HCT116 (cell line): ENCODE measurements at regions not wholly inside any gene's neighbourhood (a gene's known extent, or its start where the extent isn't known, plus 50 kb on each side); places are given as distances from the start of the nearest gene placed in this dataset.

Experiments
- ATAC-seq: fragments of 200-7000 bp; cut with Tn5 transposase; 2 replicates; pipeline ENCODE4 v1.9.1; 2020; ENCODE audit warnings: mild to moderate bottlenecking, moderate library complexity
- BruUV-seq: library from RNA; stranded (reverse); fragments of 400-500 nt; replicated peaks from 2 replicates; lab custom pipeline; 2021; lab: Mats Ljungman, UMichigan
- CTCF ChIA-PET: fragments of 300-600 bp; sonication (Branson Sonifier 250); formaldehyde crosslinking; loops from one replicate; lab custom pipeline; 2021; ENCODE audit warnings: antibody characterized with exemption; lab: Charles Lee
- POLR2A ChIA-PET: fragments of 300-600, 350-600 bp; sonication (Branson Sonifier 250); formaldehyde crosslinking; loops from one replicate; lab custom pipeline; 2021; ENCODE audit warnings: antibody characterized with exemption; lab: Charles Lee
- RAD21 ChIA-PET, 2 experiments: fragments of 300-600 bp; sonication (Branson Sonifier 250); formaldehyde crosslinking; loops; one replicate each; lab custom pipeline; 2023; ENCODE audit warnings: low total read pairs in 2 of 2; ENCODE audit not compliant: uncharacterized antibody in 2 of 2, unreplicated experiment in 2 of 2, low non-redundant PET in 1 of 2; lab: Charles Lee
- DNase-seq: peaks from one replicate; pipeline ENCODE4 v3.0.0-alpha.2; 2010; ENCODE audit warnings: low read depth, low spot score
- H2AFZ ChIP-seq: fragments of 200-600 bp; shearing (Covaris generic), sonication (generic); 2 replicates; pipeline ENCODE4 v1.6.1; 2017; ENCODE audit warnings: low read depth, mixed run types, mixed read lengths, antibody characterized with exemption, low read length; ENCODE audit not compliant: poor library complexity, severe bottlenecking
- H3K27ac ChIP-seq: 2 replicates; pipeline ENCODE4 v1.5.1; 2012; ENCODE audit warnings: low read depth, low read length
- H3K27me3 ChIP-seq: fragments of 200-600 bp; sonication (generic); 2 replicates; pipeline ENCODE4 v1.6.1; 2016; ENCODE audit warnings: mixed run types, low read length, mixed read lengths; ENCODE audit not compliant: insufficient read depth
- H3K36me3 ChIP-seq, 2 experiments: fragments of 200-500 bp in 1 of 2; fragments of 200-600 bp in 1 of 2; sonication (Bioruptor generic) in 1 of 2; sonication (generic) in 1 of 2; 2 replicates each; pipeline versions ENCODE4 v1.5.1 to v1.6.1; 2014 to 2016; ENCODE audit warnings: low read length in 2 of 2, inconsistent platforms in 1 of 2, mixed read lengths in 1 of 2, mixed run types in 1 of 2; ENCODE audit not compliant: insufficient read depth in 2 of 2, control insufficient read depth in 1 of 2
- H3K4me1 ChIP-seq, 2 experiments: fragments of 200-600 bp in 1 of 2; sonication (generic) in 1 of 2; 2 replicates each; pipeline versions ENCODE4 v1.5.1 to v1.6.1; 2012 to 2017; ENCODE audit warnings: low read length in 2 of 2, inconsistent platforms in 1 of 2, mild to moderate bottlenecking in 1 of 2, mixed read lengths in 1 of 2, mixed run types in 1 of 2, moderate library complexity in 1 of 2; ENCODE audit not compliant: insufficient read depth in 2 of 2, control insufficient read depth in 1 of 2
- H3K4me2 ChIP-seq: fragments of 200-600 bp; sonication (generic); 2 replicates; pipeline ENCODE4 v1.6.1; 2017; ENCODE audit warnings: mixed run types, low read length, mixed read lengths
- H3K4me3 ChIP-seq, 2 experiments: fragments of 200-600 bp in 1 of 2; sonication (generic) in 1 of 2; replicated peaks in 1 of 2; 2 replicates each; pipeline ENCODE4 v1.5.1; 2011 to 2016; ENCODE audit warnings: low read length in 2 of 2, control low read depth in 1 of 2, low read depth in 1 of 2, mild to moderate bottlenecking in 1 of 2, mixed read lengths in 1 of 2, mixed run types in 1 of 2
- H3K79me2 ChIP-seq: fragments of 200-600 bp; sonication (generic); 2 replicates; pipeline ENCODE4 v1.6.1; 2017; ENCODE audit warnings: mild to moderate bottlenecking, mixed run types, low read length, moderate library complexity, mixed read lengths; ENCODE audit not compliant: insufficient read depth
- H3K9ac ChIP-seq: fragments of 200-600 bp; sonication (generic); 2 replicates; pipeline ENCODE4 v1.6.1; 2016; ENCODE audit warnings: low read length, mixed read lengths
- H3K9me2 ChIP-seq: fragments of 200-600 bp; sonication (generic), shearing (Covaris generic); 2 replicates; pipeline ENCODE4 v1.6.1; 2017; ENCODE audit warnings: mixed run types, mild to moderate bottlenecking, moderate library complexity; ENCODE audit not compliant: insufficient read depth
- H3K9me3 ChIP-seq, 2 experiments: fragments of 200-500 bp in 1 of 2; fragments of 200-600 bp in 1 of 2; sonication (Bioruptor generic) in 1 of 2; sonication (generic) in 1 of 2; 2 replicates each; pipeline ENCODE4 v1.6.1; 2014 to 2017; ENCODE audit warnings: low read length in 2 of 2, mixed read lengths in 2 of 2, inconsistent platforms in 1 of 2, low read depth in 1 of 2, mild to moderate bottlenecking in 1 of 2, mixed run types in 1 of 2, moderate library complexity in 1 of 2; ENCODE audit not compliant: control insufficient read depth in 1 of 2, insufficient read depth in 1 of 2
- H4K20me1 ChIP-seq: fragments of 200-600 bp; sonication (generic), shearing (Covaris generic); 2 replicates; pipeline ENCODE4 v1.6.1; 2017; ENCODE audit warnings: mixed run types, mild to moderate bottlenecking, moderate library complexity; ENCODE audit not compliant: insufficient read depth
- ATF3 ChIP-seq: IDR thresholded peaks from 2 replicates; pipeline ENCODE4 v1.6.1; 2012
- CEBPB ChIP-seq: IDR thresholded peaks from 2 replicates; pipeline ENCODE4 v1.6.1; 2012; ENCODE audit warnings: low read depth
- ELF1 ChIP-seq: IDR thresholded peaks from 2 replicates; pipeline ENCODE4 v1.6.1; 2012; ENCODE audit warnings: low read depth, borderline replicate concordance
- EZH2 ChIP-seq: fragments of 200-600 bp; sonication (generic); IDR thresholded peaks from 2 replicates; pipeline ENCODE4 v1.6.1; 2017; ENCODE audit warnings: antibody characterized with exemption, mixed run types
- FOSL1 ChIP-seq: IDR thresholded peaks from 2 replicates; pipeline ENCODE4 v1.6.1; 2012; ENCODE audit warnings: low read depth
- JUND ChIP-seq: IDR thresholded peaks from 2 replicates; pipeline ENCODE4 v1.6.1; 2012
- MAX ChIP-seq: IDR thresholded peaks from 2 replicates; pipeline ENCODE4 v1.6.1; 2012
- POLR2A ChIP-seq: IDR thresholded peaks from 2 replicates; pipeline ENCODE4 v1.7.0; 2011; ENCODE audit warnings: borderline replicate concordance; ENCODE audit not compliant: insufficient read depth, insufficient read length; ENCODE audit errors: extremely low read depth
- POLR2AphosphoS5 ChIP-seq: IDR thresholded peaks from 2 replicates; pipeline ENCODE4 v1.6.1; 2011; ENCODE audit warnings: mild to moderate bottlenecking, low read depth, low read length, moderate library complexity
- RAD21 ChIP-seq: IDR thresholded peaks from 2 replicates; pipeline ENCODE4 v1.6.1; 2012; ENCODE audit warnings: low read depth, mild to moderate bottlenecking
- REST ChIP-seq: IDR thresholded peaks from 2 replicates; pipeline ENCODE4 v1.6.1; 2012; ENCODE audit warnings: low read depth
- SIN3A ChIP-seq: IDR thresholded peaks from 2 replicates; pipeline ENCODE4 v1.6.1; 2012; ENCODE audit warnings: low read depth
- SP1 ChIP-seq: IDR thresholded peaks from 2 replicates; pipeline ENCODE4 v1.6.1; 2012; ENCODE audit warnings: low read depth
- SRF ChIP-seq: IDR thresholded peaks from 2 replicates; pipeline ENCODE4 v1.6.1; 2012; ENCODE audit warnings: low read depth
- TCF7L2 ChIP-seq: IDR thresholded peaks from 2 replicates; pipeline ENCODE4 v1.7.0; 2011; ENCODE audit warnings: borderline replicate concordance, inconsistent platforms; ENCODE audit not compliant: insufficient read depth, insufficient read length; ENCODE audit errors: extremely low read depth
- YY1 ChIP-seq: IDR thresholded peaks from 2 replicates; pipeline ENCODE4 v1.6.1; 2011; ENCODE audit warnings: low read length, low read depth, moderate library complexity, mild to moderate bottlenecking; ENCODE audit not compliant: insufficient replicate concordance; ENCODE audit errors: extremely low read depth
- ZBTB33 ChIP-seq: IDR thresholded peaks from 2 replicates; pipeline ENCODE4 v1.6.1; 2011; ENCODE audit warnings: mild to moderate bottlenecking, low read length, moderate library complexity; ENCODE audit not compliant: insufficient replicate concordance; ENCODE audit errors: extremely low read depth
- ZFX ChIP-seq: fragments of 450-650 bp; IDR thresholded peaks from 2 replicates; pipeline ENCODE4 v1.6.1; 2017
- ZNF274 ChIP-seq: fragments of 200-500 bp; sonication (Bioruptor generic); IDR thresholded peaks from 2 replicates; pipeline ENCODE4 v1.6.1; 2014; ENCODE audit warnings: mild to moderate bottlenecking, low read depth, low read length, inconsistent platforms
- intact Hi-C: fragments of 100-400 bp; cut with micrococcal nuclease; formaldehyde crosslinking; loops from 2 replicates; pipeline ENCODE4 v1.10.0; 2022
- TF ChIP-seq, protein P1 (sequence below), 3 experiments: fragments of 200-600 bp in 1 of 3; sonication (generic) in 1 of 3; IDR thresholded peaks in 2 of 3; conservative IDR thresholded peaks in 1 of 3; 2 replicates each; pipeline ENCODE4 v1.5.1; 2012 to 2017; ENCODE audit warnings: low read depth in 2 of 3, low read length in 2 of 3, antibody characterized with exemption in 1 of 3, borderline replicate concordance in 1 of 3, control low read depth in 1 of 3, mild to moderate bottlenecking in 1 of 3, mixed read lengths in 1 of 3, mixed run types in 1 of 3, moderate library complexity in 1 of 3; ENCODE audit not compliant: insufficient read depth in 1 of 3

GRCh38 chr5:15263942-15264341, 236.0 kb upstream of the FBXL7 start:
- Histone ChIP-seq H3K9me2 (no peaks in the 10 kb centered on the region), H4K20me1 (no peaks in the 10 kb centered on the region), H2AFZ (no peak overlapping the region), H3K9ac (no peak overlapping the region), H3K4me2 (no peak overlapping the region), H3K9me3 (peaks cover 12 to 30% of the 10 kb centered on the region in 2 experiments; a peak in 3 of 4 replicates), H3K27me3 (no peaks in the 10 kb centered on the region), H3K4me1 (no peaks in the 10 kb centered on the region), H3K79me2 (no peaks in the 10 kb centered on the region), H3K36me3 (no peaks in the 10 kb centered on the region), H3K4me3 (no peak overlapping the region), H3K27ac (no peak overlapping the region)
- no TSS peak for BruUV-seq
- intact Hi-C loops = no loop called here
- ChIA-PET RAD21 (no interaction called here), POLR2A (no interaction called here), CTCF (no interaction called here)
- TF ChIP-seq YY1 (no peak), ELF1 (no peak), ZNF274 (no peak), SP1 (no peak), MAX (no peak), SRF (no peak), SIN3A (no peak), JUND (no peak), ZBTB33 (no peak), TCF7L2 (no peak), RAD21 (no peak), REST (no peak), ZFX (no peak), EZH2 (no peak), FOSL1 (no peak), POLR2AphosphoS5 (no peak), POLR2A (no peak), CEBPB (no peak), ATF3 (no peak)
- TF ChIP-seq, protein P1, sequence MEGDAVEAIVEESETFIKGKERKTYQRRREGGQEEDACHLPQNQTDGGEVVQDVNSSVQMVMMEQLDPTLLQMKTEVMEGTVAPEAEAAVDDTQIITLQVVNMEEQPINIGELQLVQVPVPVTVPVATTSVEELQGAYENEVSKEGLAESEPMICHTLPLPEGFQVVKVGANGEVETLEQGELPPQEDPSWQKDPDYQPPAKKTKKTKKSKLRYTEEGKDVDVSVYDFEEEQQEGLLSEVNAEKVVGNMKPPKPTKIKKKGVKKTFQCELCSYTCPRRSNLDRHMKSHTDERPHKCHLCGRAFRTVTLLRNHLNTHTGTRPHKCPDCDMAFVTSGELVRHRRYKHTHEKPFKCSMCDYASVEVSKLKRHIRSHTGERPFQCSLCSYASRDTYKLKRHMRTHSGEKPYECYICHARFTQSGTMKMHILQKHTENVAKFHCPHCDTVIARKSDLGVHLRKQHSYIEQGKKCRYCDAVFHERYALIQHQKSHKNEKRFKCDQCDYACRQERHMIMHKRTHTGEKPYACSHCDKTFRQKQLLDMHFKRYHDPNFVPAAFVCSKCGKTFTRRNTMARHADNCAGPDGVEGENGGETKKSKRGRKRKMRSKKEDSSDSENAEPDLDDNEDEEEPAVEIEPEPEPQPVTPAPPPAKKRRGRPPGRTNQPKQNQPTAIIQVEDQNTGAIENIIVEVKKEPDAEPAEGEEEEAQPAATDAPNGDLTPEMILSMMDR (IDR thresholded peaks at IDR 0.05 in 2 of 3, conservative IDR thresholded peaks at IDR 0.05 in 1 of 3; ENCODE audit: borderline replicate concordance in 1 of 3, insufficient read depth in 1 of 3, low read depth in 2 of 3, low read length in 2 of 3) = no peak
- DNase-seq = no peak
- no peak for ATAC-seq
